ENCODE measurements at regions not wholly inside any gene's neighbourhood (a gene's known extent, or its start where the extent isn't known, plus 50 kb on each side); places are given as distances from the start of the nearest gene placed in this dataset.
"Not testable (repeated sequence)": the region's sequence is repeated elsewhere in the genome, so short reads cannot be mapped to it uniquely, and the experiment has no call there.

- H3K36me3 Mint-ChIP-seq (ENCODE audit: low read depth) = no peaks in the 10 kb centered on the region
- H3K4me3 Mint-ChIP-seq = no peak overlapping the region
- DNase-seq = no peak
- H3K27ac Mint-ChIP-seq = no peak overlapping the region
- no peaks in the 10 kb centered on the region for H3K9me3 Mint-ChIP-seq
- intact Hi-C loops (cut with micrococcal nuclease) = no loop called here
- H3K4me1 Mint-ChIP-seq = no peaks in the 10 kb centered on the region
- peaks cover 6% of the 10 kb centered on the region for H3K27me3 Mint-ChIP-seq
These were observed 102.2 kb upstream of the LHX1 start for GRCh38 chr17:36835036-36835435.

GRCh38 chr17:36837195-36837938 lies 99.9 kb upstream of the LHX1 start:
- no peak for DNase-seq
- no peaks in the 10 kb centered on the region for H3K9me3 Mint-ChIP-seq
- H3K27me3 Mint-ChIP-seq = peaks cover 10% of the 10 kb centered on the region
- no peak overlapping the region for H3K27ac Mint-ChIP-seq
- intact Hi-C loops (cut with micrococcal nuclease) = no loop called here
- no peaks in the 10 kb centered on the region for H3K4me1 Mint-ChIP-seq
- no peaks in the 10 kb centered on the region for H3K36me3 Mint-ChIP-seq (ENCODE audit: low read depth)
- no peak overlapping the region for H3K4me3 Mint-ChIP-seq

GRCh38 chr17:36837939-36838272 lies 99.4 kb upstream of the LHX1 start:
- peaks cover 11% of the 10 kb centered on the region for H3K27me3 Mint-ChIP-seq
- intact Hi-C loops (cut with micrococcal nuclease) = no loop called here
- no peaks in the 10 kb centered on the region for H3K36me3 Mint-ChIP-seq (ENCODE audit: low read depth)
- DNase-seq = no peak
- no peak overlapping the region for H3K4me3 Mint-ChIP-seq
- no peaks in the 10 kb centered on the region for H3K9me3 Mint-ChIP-seq
- no peaks in the 10 kb centered on the region for H3K4me1 Mint-ChIP-seq
- H3K27ac Mint-ChIP-seq = no peak overlapping the region

GRCh38 chr17:36839256-36839655 lies 98.0 kb upstream of the LHX1 start:
- no peak overlapping the region for H3K4me3 Mint-ChIP-seq
- peaks cover 11% of the 10 kb centered on the region for H3K27me3 Mint-ChIP-seq
- DNase-seq = no peak
- H3K27ac Mint-ChIP-seq = no peak overlapping the region
- intact Hi-C loops (cut with micrococcal nuclease) = no loop called here
- H3K4me1 Mint-ChIP-seq = peaks cover 2% of the 10 kb centered on the region
- H3K9me3 Mint-ChIP-seq = no peaks in the 10 kb centered on the region
- H3K36me3 Mint-ChIP-seq (ENCODE audit: low read depth) = no peaks in the 10 kb centered on the region

GRCh38 chr17:36840796-36841195 lies 96.5 kb upstream of the LHX1 start:
- peaks cover 18% of the 10 kb centered on the region for H3K27me3 Mint-ChIP-seq
- H3K9me3 Mint-ChIP-seq = no peaks in the 10 kb centered on the region
- no peaks in the 10 kb centered on the region for H3K36me3 Mint-ChIP-seq (ENCODE audit: low read depth)
- intact Hi-C loops (cut with micrococcal nuclease) = no loop called here
- no peak overlapping the region for H3K27ac Mint-ChIP-seq
- H3K4me1 Mint-ChIP-seq = peaks cover 6% of the 10 kb centered on the region
- H3K4me3 Mint-ChIP-seq = no peak overlapping the region
- no peak for DNase-seq

GRCh38 chr17:36842231-36842819 lies 95.0 kb upstream of the LHX1 start:
- no peaks in the 10 kb centered on the region for H3K36me3 Mint-ChIP-seq (ENCODE audit: low read depth)
- peaks cover 16% of the 10 kb centered on the region for H3K27me3 Mint-ChIP-seq
- DNase-seq = no peak
- H3K4me3 Mint-ChIP-seq = no peak overlapping the region
- H3K4me1 Mint-ChIP-seq = peaks cover 6% of the 10 kb centered on the region
- intact Hi-C loops (cut with micrococcal nuclease) = no loop called here
- no peaks in the 10 kb centered on the region for H3K9me3 Mint-ChIP-seq
- H3K27ac Mint-ChIP-seq = no peak overlapping the region

- DNase-seq = no peak
- Mint-ChIP-seq H3K4me1 (peaks cover 6% of the 10 kb centered on the region), H3K4me3 (no peak overlapping the region), H3K9me3 (no peaks in the 10 kb centered on the region), H3K36me3 (ENCODE audit: low read depth) (no peaks in the 10 kb centered on the region), H3K27ac (no peak overlapping the region), H3K27me3 (peaks cover 13% of the 10 kb centered on the region)
- intact Hi-C loops (cut with micrococcal nuclease) = no loop called here
These were observed 94.2 kb upstream of the LHX1 start for GRCh38 chr17:36842963-36843558.

GRCh38 chr17:36844013-36844412 lies 93.3 kb upstream of the LHX1 start:
- intact Hi-C loops (cut with micrococcal nuclease) = no loop called here

GRCh38 chr17:36844601-36845000 lies 92.7 kb upstream of the LHX1 start:
- Mint-ChIP-seq H3K27ac (no peak overlapping the region), H3K4me3 (no peak overlapping the region), H3K9me3 (no peaks in the 10 kb centered on the region), H3K36me3 (ENCODE audit: low read depth) (no peaks in the 10 kb centered on the region), H3K27me3 (peaks cover 12% of the 10 kb centered on the region), H3K4me1 (peaks cover 8% of the 10 kb centered on the region)
- intact Hi-C loops (cut with micrococcal nuclease) = no loop called here
- DNase-seq = no peak

More at GRCh38 chr17:36844013-36844412, 93.3 kb upstream of the LHX1 start:
- no peak overlapping the region for H3K27ac Mint-ChIP-seq
- no peak overlapping the region for H3K4me3 Mint-ChIP-seq
- H3K9me3 Mint-ChIP-seq = no peaks in the 10 kb centered on the region
- no peaks in the 10 kb centered on the region for H3K36me3 Mint-ChIP-seq (ENCODE audit: low read depth)
- H3K4me1 Mint-ChIP-seq = peaks cover 6% of the 10 kb centered on the region
- peaks cover 12% of the 10 kb centered on the region for H3K27me3 Mint-ChIP-seq
- DNase-seq = no peak

GRCh38 chr17:36845916-36846315 lies 91.4 kb upstream of the LHX1 start:
- no peak overlapping the region for H3K4me3 Mint-ChIP-seq
- H3K4me1 Mint-ChIP-seq = peaks cover 20% of the 10 kb centered on the region
- H3K36me3 Mint-ChIP-seq (ENCODE audit: low read depth) = no peaks in the 10 kb centered on the region
- intact Hi-C loops (cut with micrococcal nuclease) = no loop called here
- H3K27me3 Mint-ChIP-seq = peaks cover 12% of the 10 kb centered on the region
- no peak for DNase-seq
- no peak overlapping the region for H3K27ac Mint-ChIP-seq
- H3K9me3 Mint-ChIP-seq = no peaks in the 10 kb centered on the region

- Mint-ChIP-seq H3K9me3 (peaks cover under 1% of the 10 kb centered on the region), H3K4me1 (peaks cover 23% of the 10 kb centered on the region), H3K27ac (no peak overlapping the region), H3K4me3 (no peak overlapping the region), H3K27me3 (peaks cover 12% of the 10 kb centered on the region), H3K36me3 (ENCODE audit: low read depth) (no peaks in the 10 kb centered on the region)
- intact Hi-C loops (cut with micrococcal nuclease) = no loop called here
- no peak for DNase-seq
These were observed 90.6 kb upstream of the LHX1 start for GRCh38 chr17:36846410-36847292.

- intact Hi-C loops (cut with micrococcal nuclease) = no loop called here
- peaks cover 7% of the 10 kb centered on the region for H3K27me3 Mint-ChIP-seq
- no peaks in the 10 kb centered on the region for H3K36me3 Mint-ChIP-seq (ENCODE audit: low read depth)
These were observed 89.0 kb upstream of the LHX1 start for GRCh38 chr17:36848008-36848902.

GRCh38 chr17:36849020-36849419 lies 88.3 kb upstream of the LHX1 start:
- H3K36me3 Mint-ChIP-seq (ENCODE audit: low read depth); intact Hi-C loops (cut with micrococcal nuclease); H3K4me3 Mint-ChIP-seq; H3K9me3 Mint-ChIP-seq; DNase-seq; H3K27ac Mint-ChIP-seq; H3K27me3 Mint-ChIP-seq: not testable (repeated sequence)
- peaks cover 32% of the 10 kb centered on the region for H3K4me1 Mint-ChIP-seq

More at GRCh38 chr17:36848008-36848902, 89.0 kb upstream of the LHX1 start:
- Mint-ChIP-seq H3K4me3 (no peak overlapping the region), H3K9me3 (peaks cover 3% of the 10 kb centered on the region), H3K27ac (no peak overlapping the region), H3K4me1 (peaks cover 26% of the 10 kb centered on the region)
- DNase-seq = no peak
